K562 (cell line): ENCODE measurements at regions not wholly inside any gene's neighbourhood (a gene's known extent, or its start where the extent isn't known, plus 50 kb on each side); places are given as distances from the start of the nearest gene placed in this dataset.

Source experiments
- BRF1 ChIP-seq: IDR thresholded peaks from 3 replicates; pipeline ENCODE4 v1.6.1; 2011; ENCODE audit warnings: borderline replicate concordance, mild to moderate bottlenecking; ENCODE audit not compliant: insufficient read length; ENCODE audit errors: extremely low read depth
- CBX2 ChIP-seq: fragments of 200-600 bp; sonication (generic); IDR thresholded peaks from one replicate; pipeline ENCODE4 v1.6.1; 2012; ENCODE audit warnings: mild to moderate bottlenecking, low read length, inconsistent platforms; ENCODE audit not compliant: insufficient read depth, poor library complexity, severe bottlenecking
- COPS2 ChIP-seq: fragments of 450-650 bp; conservative IDR thresholded peaks from 2 replicates; pipeline ENCODE4 v1.6.1; 2016; ENCODE audit warnings: mild to moderate bottlenecking, moderate library complexity
- DIDO1 ChIP-seq: fragments of 450-650 bp; IDR thresholded peaks from 2 replicates; pipeline ENCODE4 v1.6.1; 2016; ENCODE audit warnings: low read depth, missing biosample characterization, missing genetic modification characterization
- EGR1 ChIP-seq: fragments of 450-650 bp; conservative IDR thresholded peaks from 2 replicates; pipeline ENCODE4 v1.6.1; 2017; ENCODE audit warnings: mild to moderate bottlenecking
- HDAC2 ChIP-seq: fragments of 450-650 bp; IDR thresholded peaks from 2 replicates; pipeline ENCODE4 v1.6.1; 2016; ENCODE audit warnings: mild to moderate bottlenecking
- HOMEZ ChIP-seq: fragments of 250-450 bp; sonication (Bioruptor Pico); IDR thresholded peaks from 2 replicates; pipeline ENCODE4 v1.4.0; 2020; ENCODE audit warnings: mild to moderate bottlenecking, moderate library complexity
- SMARCE1 ChIP-seq: fragments of 450-650 bp; IDR thresholded peaks from 2 replicates; pipeline ENCODE4 v1.7.1; 2016; ENCODE audit warnings: mild to moderate bottlenecking
- TCF7L2 ChIP-seq: fragments of 150-350 bp; IDR thresholded peaks from 2 replicates; pipeline ENCODE4 v1.6.1; 2016; ENCODE audit warnings: low read depth, mild to moderate bottlenecking, low read length, moderate library complexity
- WHSC1 ChIP-seq: IDR thresholded peaks from one replicate; pipeline ENCODE4 v1.6.1; 2012; ENCODE audit warnings: low read length, control low read depth, inconsistent platforms
- ZNF184 ChIP-seq: sonication (generic); formaldehyde crosslinking; IDR thresholded peaks from 2 replicates; pipeline ENCODE4 v1.5.0; 2020; ENCODE audit warnings: missing genetic modification reagents
- ZNF354B ChIP-seq: fragments of 250-450 bp; sonication (Bioruptor Pico); IDR thresholded peaks from 2 replicates; pipeline ENCODE4 v1.4.0; 2020
- ZNF609 ChIP-seq: sonication (generic); formaldehyde crosslinking; IDR thresholded peaks from 2 replicates; pipeline ENCODE4 v1.8.1; 2023; ENCODE audit warnings: missing genetic modification reagents, mild to moderate bottlenecking, borderline replicate concordance
- ZNF785 ChIP-seq: fragments of 250-450 bp; sonication (Bioruptor Pico); IDR thresholded peaks from 2 replicates; pipeline ENCODE4 v1.4.0; 2020; ENCODE audit warnings: mild to moderate bottlenecking

GRCh38 chr9:73684601-73685000, 532.9 kb downstream of the ANXA1 start (continued):
- TF ChIP-seq ZNF609 (CRISPR knock-in tag) (no peak), WHSC1 (no peak), CBX2 (no peak), HDAC2 (no peak), ZNF785 (CRISPR knock-in tag) (no peak), HOMEZ (CRISPR knock-in tag) (no peak), EGR1 (no peak), ZNF184 (CRISPR knock-in tag) (no peak), TCF7L2 (no peak), SMARCE1 (no peak), DIDO1 (tag) (no peak), COPS2 (no peak), ZNF354B (CRISPR knock-in tag) (no peak), BRF1 (no peak)
